WTC11 (cell line): ENCODE measurements at regions not wholly inside any gene's neighbourhood (a gene's known extent, or its start where the extent isn't known, plus 50 kb on each side); places are given as distances from the start of the nearest gene placed in this dataset.

Experiments
- ATAC-seq: fragments of 200-7000 bp; cut with Tn5 transposase; 2 replicates; pipeline ENCODE4 v1.10.0; 2021; ENCODE audit warnings: mild to moderate bottlenecking, moderate library complexity
- CTCF ChIA-PET: fragments of 300-600 bp; sonication (Branson Sonifier 250); formaldehyde crosslinking; loops from one replicate; lab custom pipeline; 2021; ENCODE audit warnings: antibody characterized with exemption; lab: Charles Lee
- POLR2A ChIA-PET: fragments of 350-600 bp; sonication (Branson Sonifier 250); formaldehyde crosslinking; loops from one replicate; lab custom pipeline; 2021; ENCODE audit warnings: antibody characterized with exemption; lab: Charles Lee
- DNase-seq: peaks from one replicate; pipeline ENCODE4 v3.0.0; 2021; ENCODE audit warnings: low spot score
- H3K27ac Mint-ChIP-seq: 2 replicates; pipeline ENCODE4 v1.8.0; 2021; ENCODE audit warnings: mixed read lengths
- H3K27me3 Mint-ChIP-seq: 2 replicates; pipeline ENCODE4 v1.8.0; 2021; ENCODE audit warnings: low read depth, mild to moderate bottlenecking, moderate library complexity, mixed read lengths
- H3K36me3 Mint-ChIP-seq: 2 replicates; pipeline ENCODE4 v1.8.0; 2021; ENCODE audit warnings: mixed read lengths
- H3K4me1 Mint-ChIP-seq: 2 replicates; pipeline ENCODE4 v1.8.0; 2022; ENCODE audit warnings: mixed read lengths
- H3K4me3 Mint-ChIP-seq: 2 replicates; pipeline ENCODE4 v1.8.0; 2021; ENCODE audit warnings: mild to moderate bottlenecking, moderate library complexity, mixed read lengths
- H3K9me3 Mint-ChIP-seq: 2 replicates; pipeline ENCODE4 v1.8.0; 2021; ENCODE audit warnings: mixed read lengths
- ATF6 ChIP-seq: sonication (generic); formaldehyde crosslinking; IDR thresholded peaks from 2 replicates; pipeline ENCODE4 v1.8.1; 2023; ENCODE audit warnings: mild to moderate bottlenecking, missing genetic modification reagents
- CBFB ChIP-seq: sonication (generic); formaldehyde crosslinking; IDR thresholded peaks from 2 replicates; pipeline ENCODE4 v1.8.1; 2022; ENCODE audit warnings: mild to moderate bottlenecking, low read depth, missing genetic modification reagents
- CREM ChIP-seq: sonication (generic); formaldehyde crosslinking; IDR thresholded peaks from 2 replicates; pipeline ENCODE4 v1.8.1; 2022; ENCODE audit warnings: mild to moderate bottlenecking, missing genetic modification reagents, moderate library complexity
- ESRRA ChIP-seq: sonication (generic); formaldehyde crosslinking; IDR thresholded peaks from 2 replicates; pipeline ENCODE4 v1.8.1; 2022; ENCODE audit warnings: mild to moderate bottlenecking, missing genetic modification reagents, borderline replicate concordance
- ETV6 ChIP-seq: sonication (generic); formaldehyde crosslinking; IDR thresholded peaks from 2 replicates; pipeline ENCODE4 v1.8.1; 2022; ENCODE audit warnings: mild to moderate bottlenecking, missing genetic modification reagents
- IRF2 ChIP-seq: sonication (generic); formaldehyde crosslinking; IDR thresholded peaks from 2 replicates; pipeline ENCODE4 v1.8.0; 2022; ENCODE audit warnings: low read depth, missing genetic modification reagents, borderline replicate concordance
- JAZF1 ChIP-seq: fragments of 250-450 bp; sonication (Bioruptor Pico); IDR thresholded peaks from 2 replicates; pipeline ENCODE4 v1.9.0; 2021; ENCODE audit warnings: moderate library complexity, mild to moderate bottlenecking, inconsistent platforms
- MYBL2 ChIP-seq: sonication (generic); formaldehyde crosslinking; IDR thresholded peaks from 2 replicates; pipeline ENCODE4 v1.8.1; 2023; ENCODE audit warnings: mild to moderate bottlenecking, moderate library complexity, missing genetic modification reagents
- NFYB ChIP-seq: sonication (generic); formaldehyde crosslinking; conservative IDR thresholded peaks from 2 replicates; pipeline ENCODE4 v1.8.0; 2022; ENCODE audit warnings: low read depth, missing genetic modification reagents
- NR3C1 ChIP-seq: sonication (generic); formaldehyde crosslinking; conservative IDR thresholded peaks from 2 replicates; pipeline ENCODE4 v1.8.1; 2023; ENCODE audit warnings: low read depth, mild to moderate bottlenecking, missing genetic modification reagents
- OVOL2 ChIP-seq: fragments of 250-450 bp; sonication (Bioruptor Pico); IDR thresholded peaks from 2 replicates; pipeline ENCODE4 v1.9.0; 2021; ENCODE audit warnings: mild to moderate bottlenecking, borderline replicate concordance
- PRRX2 ChIP-seq: fragments of 250-450 bp; sonication (Bioruptor Pico); IDR thresholded peaks from 2 replicates; pipeline ENCODE4 v1.8.0; 2021; ENCODE audit warnings: mild to moderate bottlenecking
- SMAD3 ChIP-seq: sonication (generic); formaldehyde crosslinking; IDR thresholded peaks from 2 replicates; pipeline ENCODE4 v1.8.0; 2022; ENCODE audit warnings: missing genetic modification reagents, mild to moderate bottlenecking, borderline replicate concordance
- TCF7 ChIP-seq: sonication (generic); formaldehyde crosslinking; IDR thresholded peaks from 2 replicates; pipeline ENCODE4 v1.8.0; 2022; ENCODE audit warnings: mild to moderate bottlenecking, low read depth, missing genetic modification reagents, moderate library complexity
- TEAD4 ChIP-seq: sonication (generic); formaldehyde crosslinking; IDR thresholded peaks from 2 replicates; pipeline ENCODE4 v1.8.0; 2022; ENCODE audit warnings: mild to moderate bottlenecking, missing genetic modification reagents
- ZBTB21 ChIP-seq: sonication (generic); formaldehyde crosslinking; IDR thresholded peaks from 2 replicates; pipeline ENCODE4 v1.8.1; 2023; ENCODE audit warnings: mild to moderate bottlenecking, missing genetic modification reagents, borderline replicate concordance
- ZNF232 ChIP-seq: sonication (generic); formaldehyde crosslinking; IDR thresholded peaks from 2 replicates; pipeline ENCODE4 v1.8.0; 2022; ENCODE audit warnings: mild to moderate bottlenecking, missing genetic modification reagents
- ZNF671 ChIP-seq: fragments of 250-450 bp; sonication (Bioruptor Pico); IDR thresholded peaks from 2 replicates; pipeline ENCODE4 v1.8.0; 2021; ENCODE audit warnings: mild to moderate bottlenecking
- TF ChIP-seq, protein P1 (sequence below): sonication (generic); formaldehyde crosslinking; IDR thresholded peaks from 2 replicates; pipeline ENCODE4 v1.8.1; 2022; ENCODE audit warnings: missing genetic modification reagents, borderline replicate concordance
- TF ChIP-seq, protein P2 (sequence below): fragments of 250-450 bp; sonication (Bioruptor Pico); IDR thresholded peaks from 2 replicates; pipeline ENCODE4 v1.9.0; 2021; ENCODE audit warnings: mild to moderate bottlenecking, borderline replicate concordance

DNA sequence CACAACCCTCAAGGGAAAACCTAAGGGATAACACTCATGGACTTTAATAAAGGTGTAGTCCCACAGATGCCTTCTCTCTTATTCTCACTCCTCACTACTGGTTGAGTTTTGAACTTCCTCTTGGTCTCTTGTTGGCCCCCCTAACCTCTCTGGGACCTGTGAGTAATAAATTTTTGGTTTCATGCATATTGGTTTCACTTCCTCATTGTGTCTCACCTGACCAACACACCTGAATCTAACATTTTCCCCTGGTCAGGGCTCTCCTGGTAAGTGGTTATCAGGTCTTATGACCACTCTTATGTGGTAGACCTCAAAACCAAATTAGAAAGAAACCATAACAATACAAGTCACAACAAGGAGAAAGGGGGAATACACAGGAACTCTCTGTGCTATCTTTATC, 60.5 kb upstream of the PRMT6 start:
- no peaks in the 10 kb centered on the region for H3K36me3 Mint-ChIP-seq
- POLR2A ChIA-PET = no interaction called here
- DNase-seq (no peak), ATAC-seq (no peak)
- H3K4me1 Mint-ChIP-seq = no peaks in the 10 kb centered on the region
- no peak for TF ChIP-seq SMAD3 (CRISPR knock-in tag)
- TF ChIP-seq, protein P1, sequence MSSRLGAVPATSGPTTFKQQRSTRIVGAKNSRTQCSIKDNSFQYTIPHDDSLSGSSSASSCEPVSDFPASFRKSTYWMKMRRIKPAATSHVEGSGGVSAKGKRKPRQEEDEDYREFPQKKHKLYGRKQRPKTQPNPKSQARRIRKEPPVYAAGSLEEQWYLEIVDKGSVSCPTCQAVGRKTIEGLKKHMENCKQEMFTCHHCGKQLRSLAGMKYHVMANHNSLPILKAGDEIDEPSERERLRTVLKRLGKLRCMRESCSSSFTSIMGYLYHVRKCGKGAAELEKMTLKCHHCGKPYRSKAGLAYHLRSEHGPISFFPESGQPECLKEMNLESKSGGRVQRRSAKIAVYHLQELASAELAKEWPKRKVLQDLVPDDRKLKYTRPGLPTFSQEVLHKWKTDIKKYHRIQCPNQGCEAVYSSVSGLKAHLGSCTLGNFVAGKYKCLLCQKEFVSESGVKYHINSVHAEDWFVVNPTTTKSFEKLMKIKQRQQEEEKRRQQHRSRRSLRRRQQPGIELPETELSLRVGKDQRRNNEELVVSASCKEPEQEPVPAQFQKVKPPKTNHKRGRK (CRISPR knock-in tag) = no peak
- TF ChIP-seq ZNF671 (CRISPR knock-in tag) = no peak
- no peak for TF ChIP-seq NR3C1 (CRISPR knock-in tag)
- TF ChIP-seq, protein P2, sequence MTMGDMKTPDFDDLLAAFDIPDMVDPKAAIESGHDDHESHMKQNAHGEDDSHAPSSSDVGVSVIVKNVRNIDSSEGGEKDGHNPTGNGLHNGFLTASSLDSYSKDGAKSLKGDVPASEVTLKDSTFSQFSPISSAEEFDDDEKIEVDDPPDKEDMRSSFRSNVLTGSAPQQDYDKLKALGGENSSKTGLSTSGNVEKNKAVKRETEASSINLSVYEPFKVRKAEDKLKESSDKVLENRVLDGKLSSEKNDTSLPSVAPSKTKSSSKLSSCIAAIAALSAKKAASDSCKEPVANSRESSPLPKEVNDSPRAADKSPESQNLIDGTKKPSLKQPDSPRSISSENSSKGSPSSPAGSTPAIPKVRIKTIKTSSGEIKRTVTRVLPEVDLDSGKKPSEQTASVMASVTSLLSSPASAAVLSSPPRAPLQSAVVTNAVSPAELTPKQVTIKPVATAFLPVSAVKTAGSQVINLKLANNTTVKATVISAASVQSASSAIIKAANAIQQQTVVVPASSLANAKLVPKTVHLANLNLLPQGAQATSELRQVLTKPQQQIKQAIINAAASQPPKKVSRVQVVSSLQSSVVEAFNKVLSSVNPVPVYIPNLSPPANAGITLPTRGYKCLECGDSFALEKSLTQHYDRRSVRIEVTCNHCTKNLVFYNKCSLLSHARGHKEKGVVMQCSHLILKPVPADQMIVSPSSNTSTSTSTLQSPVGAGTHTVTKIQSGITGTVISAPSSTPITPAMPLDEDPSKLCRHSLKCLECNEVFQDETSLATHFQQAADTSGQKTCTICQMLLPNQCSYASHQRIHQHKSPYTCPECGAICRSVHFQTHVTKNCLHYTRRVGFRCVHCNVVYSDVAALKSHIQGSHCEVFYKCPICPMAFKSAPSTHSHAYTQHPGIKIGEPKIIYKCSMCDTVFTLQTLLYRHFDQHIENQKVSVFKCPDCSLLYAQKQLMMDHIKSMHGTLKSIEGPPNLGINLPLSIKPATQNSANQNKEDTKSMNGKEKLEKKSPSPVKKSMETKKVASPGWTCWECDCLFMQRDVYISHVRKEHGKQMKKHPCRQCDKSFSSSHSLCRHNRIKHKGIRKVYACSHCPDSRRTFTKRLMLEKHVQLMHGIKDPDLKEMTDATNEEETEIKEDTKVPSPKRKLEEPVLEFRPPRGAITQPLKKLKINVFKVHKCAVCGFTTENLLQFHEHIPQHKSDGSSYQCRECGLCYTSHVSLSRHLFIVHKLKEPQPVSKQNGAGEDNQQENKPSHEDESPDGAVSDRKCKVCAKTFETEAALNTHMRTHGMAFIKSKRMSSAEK (CRISPR knock-in tag) = no peak
- TF ChIP-seq CREM = no peak
- TF ChIP-seq PRRX2 = no peak
- TF ChIP-seq OVOL2 (CRISPR knock-in tag) = no peak
- TF ChIP-seq ZBTB21 = no peak
- TF ChIP-seq TCF7 (CRISPR knock-in tag) = no peak
- no peak for TF ChIP-seq ESRRA (CRISPR knock-in tag)
- no peak for TF ChIP-seq MYBL2 (CRISPR knock-in tag)
- TF ChIP-seq CBFB = no peak
- no peak for TF ChIP-seq IRF2 (CRISPR knock-in tag)
- TF ChIP-seq ETV6 = no peak
- no peak for TF ChIP-seq ZNF232 (CRISPR knock-in tag)
- no peak overlapping the region for H3K4me3 Mint-ChIP-seq
- CTCF ChIA-PET = no interaction called here
- H3K27me3 Mint-ChIP-seq = no peaks in the 10 kb centered on the region; the same call in 1 of the 2 replicates
- H3K9me3 Mint-ChIP-seq = peaks cover 6% of the 10 kb centered on the region
- H3K27ac Mint-ChIP-seq = no peak overlapping the region

GRCh38 chr1:106998431-106999002, 58.0 kb upstream of the PRMT6 start:
- TF ChIP-seq NR3C1 (CRISPR knock-in tag) (no peak), ATF6 (no peak), NFYB (CRISPR knock-in tag) (no peak), JAZF1 (CRISPR knock-in tag) (no peak), TEAD4 (CRISPR knock-in tag) (no peak)
- no peak for DNase-seq
- no peak overlapping the region for H3K4me3 Mint-ChIP-seq
- no peak overlapping the region for H3K27ac Mint-ChIP-seq
- H3K27me3 Mint-ChIP-seq = no peaks in the 10 kb centered on the region; the same call in 1 of the 2 replicates
- H3K9me3 Mint-ChIP-seq = peaks cover 6% of the 10 kb centered on the region
- no peaks in the 10 kb centered on the region for H3K36me3 Mint-ChIP-seq
- no peaks in the 10 kb centered on the region for H3K4me1 Mint-ChIP-seq
- POLR2A ChIA-PET = no interaction called here
- ATAC-seq = no peak
- CTCF ChIA-PET = no interaction called here
